ENCODE measurements at regions not wholly inside any gene's neighbourhood (a gene's known extent, or its start where the extent isn't known, plus 50 kb on each side); places are given as distances from the start of the nearest gene placed in this dataset.

- TF ChIP-seq, protein P1, sequence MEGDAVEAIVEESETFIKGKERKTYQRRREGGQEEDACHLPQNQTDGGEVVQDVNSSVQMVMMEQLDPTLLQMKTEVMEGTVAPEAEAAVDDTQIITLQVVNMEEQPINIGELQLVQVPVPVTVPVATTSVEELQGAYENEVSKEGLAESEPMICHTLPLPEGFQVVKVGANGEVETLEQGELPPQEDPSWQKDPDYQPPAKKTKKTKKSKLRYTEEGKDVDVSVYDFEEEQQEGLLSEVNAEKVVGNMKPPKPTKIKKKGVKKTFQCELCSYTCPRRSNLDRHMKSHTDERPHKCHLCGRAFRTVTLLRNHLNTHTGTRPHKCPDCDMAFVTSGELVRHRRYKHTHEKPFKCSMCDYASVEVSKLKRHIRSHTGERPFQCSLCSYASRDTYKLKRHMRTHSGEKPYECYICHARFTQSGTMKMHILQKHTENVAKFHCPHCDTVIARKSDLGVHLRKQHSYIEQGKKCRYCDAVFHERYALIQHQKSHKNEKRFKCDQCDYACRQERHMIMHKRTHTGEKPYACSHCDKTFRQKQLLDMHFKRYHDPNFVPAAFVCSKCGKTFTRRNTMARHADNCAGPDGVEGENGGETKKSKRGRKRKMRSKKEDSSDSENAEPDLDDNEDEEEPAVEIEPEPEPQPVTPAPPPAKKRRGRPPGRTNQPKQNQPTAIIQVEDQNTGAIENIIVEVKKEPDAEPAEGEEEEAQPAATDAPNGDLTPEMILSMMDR (conservative IDR thresholded peaks at IDR 0.05; ENCODE audit: low read length) = no peak
- TF ChIP-seq EZH2phosphoT487 (IDR thresholded peaks at IDR 0.05; ENCODE audit: borderline replicate concordance) = no peak
Observed at GRCh38 chr10:33680036-33680435, 345.6 kb upstream of the NRP1 start.
